CD4-positive, alpha-beta T cell treated with Interferon alpha-2 for 1 hour (primary cell): ENCODE measurements at regions not wholly inside any gene's neighbourhood (a gene's known extent, or its start where the extent isn't known, plus 50 kb on each side); places are given as distances from the start of the nearest gene placed in this dataset.

Experiments
- DNase-seq, 2 donors: peaks; one replicate each; pipeline ENCODE4 v3.0.0-alpha.2; 2020 to 2022

- no peak for DNase-seq
These were observed 356.8 kb upstream of the ST6GAL2 start for GRCh38 chr2:107242811-107243210.

GRCh38 chr2:107248932-107249331 is 363.0 kb upstream of the ST6GAL2 start:
- DNase-seq, result no peak

GRCh38 chr2:107255744-107256143 is 369.8 kb upstream of the ST6GAL2 start:
- DNase-seq, result no peak

GRCh38 chr2:107258531-107259407 is 372.8 kb upstream of the ST6GAL2 start:
- DNase-seq, result no peak

- no peak for DNase-seq
These were observed 373.6 kb upstream of the ST6GAL2 start for GRCh38 chr2:107259408-107260195.

GRCh38 chr2:107263628-107264027 is 377.7 kb upstream of the ST6GAL2 start:
- no peak for DNase-seq

GRCh38 chr2:107264184-107264583 is 378.2 kb upstream of the ST6GAL2 start:
- DNase-seq, result no peak

- no peak for DNase-seq
These were observed 380.6 kb upstream of the ST6GAL2 start for GRCh38 chr2:107266555-107266954.

GRCh38 chr2:107267086-107267485 is 381.1 kb upstream of the ST6GAL2 start:
- DNase-seq, result no peak

- DNase-seq, result no peak
These were observed 390.1 kb upstream of the ST6GAL2 start for GRCh38 chr2:107276034-107276433.

GRCh38 chr2:107278672-107279071 is 392.7 kb upstream of the ST6GAL2 start:
- DNase-seq, result no peak

- no peak for DNase-seq
These were observed 395.7 kb upstream of the ST6GAL2 start for GRCh38 chr2:107281637-107282036.

- DNase-seq, result no peak
These were observed 396.2 kb upstream of the ST6GAL2 start for GRCh38 chr2:107282135-107282534.

- DNase-seq, result no peak
These were observed 399.8 kb upstream of the ST6GAL2 start for GRCh38 chr2:107285621-107286299.

- DNase-seq, result no peak
These were observed 404.1 kb upstream of the ST6GAL2 start for GRCh38 chr2:107290041-107290440.

- DNase-seq, result no peak
These were observed 418.0 kb upstream of the ST6GAL2 start for GRCh38 chr2:107303964-107304363.

- no peak for DNase-seq
These were observed 420.0 kb upstream of the ST6GAL2 start for GRCh38 chr2:107305966-107306365.

GRCh38 chr2:107306881-107307280 is 420.9 kb upstream of the ST6GAL2 start:
- no peak for DNase-seq

GRCh38 chr2:107308835-107309234 is 422.9 kb upstream of the ST6GAL2 start:
- no peak for DNase-seq

GRCh38 chr2:107312240-107312639 is 426.3 kb upstream of the ST6GAL2 start:
- no peak for DNase-seq

GRCh38 chr2:107313316-107313715 is 427.3 kb upstream of the ST6GAL2 start:
- no peak for DNase-seq

- DNase-seq, result no peak
These were observed 434.9 kb upstream of the ST6GAL2 start for GRCh38 chr2:107320881-107321280.

GRCh38 chr2:107322416-107322815 is 436.4 kb upstream of the ST6GAL2 start:
- DNase-seq, result no peak
